Osteocyte (in vitro differentiated cells): ENCODE measurements at regions not wholly inside any gene's neighbourhood (a gene's known extent, or its start where the extent isn't known, plus 50 kb on each side); places are given as distances from the start of the nearest gene placed in this dataset.

Source experiments
- DNase-seq: peaks from one replicate; pipeline ENCODE4 v3.0.0; 2021; ENCODE audit warnings: mixed read lengths; ENCODE audit not compliant: unreplicated experiment; ENCODE audit errors: extremely low spot score
- H3K27ac Mint-ChIP-seq: one replicate; pipeline ENCODE4 v1.8.0; 2021; ENCODE audit warnings: mild to moderate bottlenecking, mixed read lengths; ENCODE audit not compliant: unreplicated experiment
- H3K27me3 Mint-ChIP-seq: one replicate; pipeline ENCODE4 v1.8.0; 2021; ENCODE audit warnings: mixed read lengths; ENCODE audit not compliant: unreplicated experiment
- H3K36me3 Mint-ChIP-seq: one replicate; pipeline ENCODE4 v1.8.0; 2021; ENCODE audit warnings: mixed read lengths; ENCODE audit not compliant: unreplicated experiment
- H3K4me1 Mint-ChIP-seq: one replicate; pipeline ENCODE4 v1.8.0; 2021; ENCODE audit warnings: mixed read lengths; ENCODE audit not compliant: unreplicated experiment
- H3K4me3 Mint-ChIP-seq: one replicate; pipeline ENCODE4 v1.8.0; 2021; ENCODE audit warnings: mild to moderate bottlenecking, moderate library complexity, mixed read lengths; ENCODE audit not compliant: unreplicated experiment
- H3K9me3 Mint-ChIP-seq: one replicate; pipeline ENCODE4 v1.8.0; 2021; ENCODE audit warnings: mixed read lengths; ENCODE audit not compliant: unreplicated experiment
- TF ChIP-seq, protein P1 (sequence below): fragments of 200-600 bp; sonication (generic); IDR thresholded peaks from 2 replicates; pipeline ENCODE4 v1.5.0; 2021; ENCODE audit warnings: antibody characterized with exemption, mild to moderate bottlenecking, moderate library complexity

DNA sequence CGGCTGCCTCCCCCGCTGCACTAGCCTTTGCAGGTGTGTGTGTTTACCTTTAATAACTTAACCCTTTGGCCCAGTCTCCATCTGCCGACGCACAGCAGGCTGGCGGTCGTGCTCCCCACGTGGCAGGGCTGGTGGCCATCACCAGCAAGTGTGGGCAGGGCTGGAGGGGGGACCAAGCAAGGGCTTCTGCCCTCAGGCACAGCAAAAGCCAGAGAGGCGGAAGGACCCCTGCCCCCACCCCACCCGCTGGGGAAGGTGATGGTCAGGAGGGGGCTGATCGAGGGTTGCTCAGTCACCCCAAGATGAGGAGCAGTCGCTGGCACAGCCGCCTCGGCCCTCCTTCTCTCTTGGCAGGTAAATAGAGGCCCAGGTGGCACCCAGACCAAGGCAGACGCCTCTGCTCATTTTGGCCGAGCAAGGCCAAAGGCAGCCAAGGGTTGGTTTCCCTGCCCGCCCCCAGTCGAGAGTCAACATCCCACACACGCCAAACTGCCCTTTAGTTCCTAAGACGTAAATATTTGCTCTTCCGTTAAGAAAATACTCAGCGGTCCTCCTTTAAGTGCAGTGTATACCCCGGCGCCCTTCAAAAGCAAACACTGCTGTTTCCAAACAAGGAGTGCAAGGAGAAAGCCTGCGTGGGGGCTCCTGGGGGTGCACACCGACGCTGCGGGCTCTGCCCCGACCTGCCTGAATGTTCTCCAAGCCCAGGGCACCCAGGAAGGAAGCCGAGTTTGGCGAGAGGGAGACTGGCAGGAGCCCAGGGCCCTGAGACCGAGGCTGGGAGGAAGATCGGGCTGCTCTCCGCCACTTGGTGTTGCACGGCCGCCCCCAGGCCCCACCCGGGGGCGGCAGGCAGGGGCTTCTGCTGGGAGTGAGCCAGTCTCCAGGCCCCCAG, 82.7 kb downstream of the SIK1 start:
- Mint-ChIP-seq H3K4me1 (peaks cover 24% of the 10 kb centered on the region), H3K9me3 (no peaks in the 10 kb centered on the region), H3K27me3 (no peaks in the 10 kb centered on the region), H3K36me3 (no peaks in the 10 kb centered on the region), H3K4me3 (no peak overlapping the region), H3K27ac (no peak overlapping the region)
- DNase-seq = no peak
- TF ChIP-seq, protein P1, sequence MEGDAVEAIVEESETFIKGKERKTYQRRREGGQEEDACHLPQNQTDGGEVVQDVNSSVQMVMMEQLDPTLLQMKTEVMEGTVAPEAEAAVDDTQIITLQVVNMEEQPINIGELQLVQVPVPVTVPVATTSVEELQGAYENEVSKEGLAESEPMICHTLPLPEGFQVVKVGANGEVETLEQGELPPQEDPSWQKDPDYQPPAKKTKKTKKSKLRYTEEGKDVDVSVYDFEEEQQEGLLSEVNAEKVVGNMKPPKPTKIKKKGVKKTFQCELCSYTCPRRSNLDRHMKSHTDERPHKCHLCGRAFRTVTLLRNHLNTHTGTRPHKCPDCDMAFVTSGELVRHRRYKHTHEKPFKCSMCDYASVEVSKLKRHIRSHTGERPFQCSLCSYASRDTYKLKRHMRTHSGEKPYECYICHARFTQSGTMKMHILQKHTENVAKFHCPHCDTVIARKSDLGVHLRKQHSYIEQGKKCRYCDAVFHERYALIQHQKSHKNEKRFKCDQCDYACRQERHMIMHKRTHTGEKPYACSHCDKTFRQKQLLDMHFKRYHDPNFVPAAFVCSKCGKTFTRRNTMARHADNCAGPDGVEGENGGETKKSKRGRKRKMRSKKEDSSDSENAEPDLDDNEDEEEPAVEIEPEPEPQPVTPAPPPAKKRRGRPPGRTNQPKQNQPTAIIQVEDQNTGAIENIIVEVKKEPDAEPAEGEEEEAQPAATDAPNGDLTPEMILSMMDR = no peak

DNA sequence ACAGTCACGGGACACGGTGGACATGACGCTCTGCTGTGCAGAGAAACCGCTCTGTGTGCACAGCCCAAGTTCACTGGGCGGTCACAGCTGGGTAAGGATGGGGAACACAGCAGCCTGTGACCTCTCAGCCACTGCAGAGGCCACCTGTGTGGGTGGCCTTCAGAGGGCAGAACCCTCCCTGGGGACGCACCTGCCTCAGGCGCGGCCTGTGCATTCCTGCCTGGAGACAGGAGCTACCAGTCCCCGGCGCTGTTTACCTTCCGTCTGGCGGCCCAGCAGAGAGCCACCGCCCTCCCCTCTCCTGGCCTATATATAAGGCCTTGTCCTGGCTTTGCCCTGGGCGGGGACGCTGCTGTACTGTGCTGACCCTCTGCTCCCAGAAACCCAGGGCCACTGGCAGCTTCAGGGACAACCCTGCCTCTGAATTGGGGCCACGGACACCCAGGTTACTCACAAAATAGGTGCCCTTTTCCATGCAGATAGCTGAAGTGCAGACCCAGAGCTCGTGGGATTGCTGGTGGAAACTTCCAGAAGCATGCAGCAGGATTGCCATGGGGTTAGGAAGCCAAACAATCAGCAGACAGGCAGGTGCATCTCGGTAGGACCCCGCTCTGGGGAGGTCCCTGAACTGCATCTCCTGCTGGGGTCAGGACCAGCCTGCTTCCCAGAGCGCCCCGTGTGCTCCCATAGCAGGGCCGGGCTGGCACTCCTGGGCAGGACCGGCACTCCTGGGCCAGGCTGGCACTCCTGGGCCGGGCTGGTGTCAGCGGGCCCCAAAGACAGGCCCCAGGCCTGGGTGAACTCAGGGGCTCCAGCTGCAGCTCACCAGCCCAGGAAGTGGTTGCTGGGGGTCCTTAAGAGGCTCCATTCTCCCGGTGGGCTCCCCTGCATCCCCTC, 83.6 kb downstream of the SIK1 start:
- Mint-ChIP-seq H3K27me3 (no peaks in the 10 kb centered on the region), H3K27ac (no peak overlapping the region), H3K9me3 (no peaks in the 10 kb centered on the region), H3K4me3 (no peak overlapping the region), H3K36me3 (no peaks in the 10 kb centered on the region), H3K4me1 (peaks cover 23% of the 10 kb centered on the region)
- TF ChIP-seq, protein P1 = no peak
- DNase-seq = no peak

DNA sequence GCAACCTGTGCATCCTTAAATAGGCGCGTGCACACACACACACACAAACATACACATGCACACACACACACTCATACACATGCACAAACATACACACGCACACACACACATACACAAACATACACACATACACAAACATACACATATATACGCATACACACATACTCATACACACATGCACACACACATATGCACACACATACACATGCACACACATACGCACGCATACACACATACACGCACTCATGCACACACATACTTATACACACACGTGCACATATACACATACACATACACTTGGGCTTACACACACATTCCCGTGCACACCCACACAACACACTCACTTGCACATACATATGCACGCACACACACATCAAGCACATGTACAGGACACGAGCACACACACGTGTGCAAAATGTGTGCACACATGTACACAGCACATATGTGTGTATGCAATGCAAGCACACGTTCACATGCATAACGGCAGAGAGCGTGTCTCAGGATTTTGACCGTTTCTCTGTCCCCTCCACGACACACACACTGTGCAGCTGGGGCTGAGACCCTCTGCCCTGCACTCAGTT, 84.5 kb downstream of the SIK1 start:
- Mint-ChIP-seq H3K27me3 (no peaks in the 10 kb centered on the region), H3K4me1 (peaks cover 23% of the 10 kb centered on the region), H3K9me3 (no peaks in the 10 kb centered on the region), H3K36me3 (no peaks in the 10 kb centered on the region), H3K4me3 (no peak overlapping the region), H3K27ac (no peak overlapping the region)
- no peak for DNase-seq
- TF ChIP-seq, protein P1 = no peak

DNA sequence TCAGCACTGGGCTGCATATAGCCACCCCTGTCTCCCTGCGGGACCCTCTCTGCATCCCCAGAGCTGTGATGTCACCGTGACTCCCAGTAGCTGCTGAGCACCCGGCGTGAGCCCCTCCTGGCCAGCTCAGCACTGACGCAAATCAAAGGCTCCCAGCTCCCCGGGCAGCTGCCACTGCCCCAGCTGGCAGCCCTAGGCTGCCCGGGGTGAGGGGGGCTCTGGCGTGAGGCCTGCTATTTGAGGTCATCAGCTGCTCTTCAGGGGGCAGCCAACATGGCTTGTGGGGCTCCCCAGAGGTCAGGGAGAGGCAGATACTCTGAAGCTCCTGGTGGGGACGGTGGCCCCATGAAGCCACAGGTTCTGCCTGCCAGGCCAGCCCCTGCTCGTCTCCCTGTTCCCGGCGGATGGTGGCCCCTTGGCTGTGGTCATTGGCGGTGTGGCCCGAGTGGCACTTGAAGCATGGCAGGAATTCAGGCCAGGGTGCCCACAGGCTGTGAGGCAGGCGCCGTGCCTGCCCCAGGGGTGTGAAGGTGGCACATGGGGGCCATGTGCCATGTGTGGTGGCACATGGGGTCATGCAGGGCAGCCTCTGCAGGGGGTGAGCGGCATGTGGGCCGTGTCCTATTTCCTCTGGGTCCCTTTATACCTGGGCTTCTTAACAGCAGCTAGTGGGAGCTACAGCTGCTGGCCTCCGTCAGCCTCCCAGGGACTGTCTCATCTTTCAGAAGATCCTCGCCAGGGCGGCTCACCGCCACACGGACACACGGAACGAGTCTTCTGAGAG, 85.4 kb downstream of the SIK1 start:
- Mint-ChIP-seq H3K36me3 (no peaks in the 10 kb centered on the region), H3K9me3 (no peaks in the 10 kb centered on the region), H3K4me3 (no peak overlapping the region), H3K4me1 (peaks cover 23% of the 10 kb centered on the region), H3K27ac (no peak overlapping the region), H3K27me3 (no peaks in the 10 kb centered on the region)
- TF ChIP-seq, protein P1 = no peak
- DNase-seq = no peak
